HG03139 (cell line): ENCODE measurements at regions not wholly inside any gene's neighbourhood (a gene's known extent, or its start where the extent isn't known, plus 50 kb on each side); places are given as distances from the start of the nearest gene placed in this dataset.

Experiments used
- ATAC-seq: cut with Tn5 transposase; IDR thresholded peaks from one replicate; pipeline ENCODE4 v1.9.1; 2021; ENCODE audit not compliant: unreplicated experiment

- ATAC-seq: no peak
Measured at GRCh38 chr5:138666226-138666742, 86.9 kb upstream of the CTNNA1 start.

GRCh38 chr5:138665261-138665660 is 88.0 kb upstream of the CTNNA1 start:
- no peak for ATAC-seq

GRCh38 chr5:138664276-138664943 is 88.8 kb upstream of the CTNNA1 start:
- no peak for ATAC-seq

- no peak for ATAC-seq
Measured at GRCh38 chr5:138663561-138663960, 88.4 kb upstream of the HSPA9 start.

- no peak for ATAC-seq
Measured at GRCh38 chr5:138663009-138663408, 87.8 kb upstream of the HSPA9 start.

- no peak for ATAC-seq
Measured at GRCh38 chr5:138662599-138662998, 87.4 kb upstream of the HSPA9 start.

GRCh38 chr5:138661991-138662434 is 86.8 kb upstream of the HSPA9 start:
- no peak for ATAC-seq

- ATAC-seq: no peak
Measured at GRCh38 chr5:138661291-138661960, 86.2 kb upstream of the HSPA9 start.

GRCh38 chr5:138660051-138660572 is 84.9 kb upstream of the HSPA9 start:
- ATAC-seq: no peak

- ATAC-seq: no peak
Measured at GRCh38 chr5:138659561-138659960, 84.4 kb upstream of the HSPA9 start.

- no peak for ATAC-seq
Measured at GRCh38 chr5:138659121-138659520, 83.9 kb upstream of the HSPA9 start.

- no peak for ATAC-seq
Measured at GRCh38 chr5:138658676-138659075, 83.5 kb upstream of the HSPA9 start.

GRCh38 chr5:138657360-138657759 is 82.2 kb upstream of the HSPA9 start:
- no peak for ATAC-seq

- no peak for ATAC-seq
Measured at GRCh38 chr5:138656916-138657315, 81.7 kb upstream of the HSPA9 start.

- ATAC-seq: no peak
Measured at GRCh38 chr5:138655530-138656190, 80.5 kb upstream of the HSPA9 start.

- peak; percentile 68 for ATAC-seq
Measured at GRCh38 chr5:138654281-138654867, 79.2 kb upstream of the HSPA9 start.

GRCh38 chr5:138653502-138653901 is 78.3 kb upstream of the HSPA9 start:
- no peak for ATAC-seq

- ATAC-seq: no peak
Measured at GRCh38 chr5:138651767-138652117, 76.5 kb upstream of the HSPA9 start.

GRCh38 chr5:138651058-138651766 is 76.0 kb upstream of the HSPA9 start:
- no peak for ATAC-seq

- ATAC-seq: no peak
Measured at GRCh38 chr5:138650196-138650595, 75.0 kb upstream of the HSPA9 start.

- no peak for ATAC-seq
Measured at GRCh38 chr5:138649775-138650174, 74.6 kb upstream of the HSPA9 start.
